ENCODE measurements at regions not wholly inside any gene's neighbourhood (a gene's known extent, or its start where the extent isn't known, plus 50 kb on each side); places are given as distances from the start of the nearest gene placed in this dataset.

DNA sequence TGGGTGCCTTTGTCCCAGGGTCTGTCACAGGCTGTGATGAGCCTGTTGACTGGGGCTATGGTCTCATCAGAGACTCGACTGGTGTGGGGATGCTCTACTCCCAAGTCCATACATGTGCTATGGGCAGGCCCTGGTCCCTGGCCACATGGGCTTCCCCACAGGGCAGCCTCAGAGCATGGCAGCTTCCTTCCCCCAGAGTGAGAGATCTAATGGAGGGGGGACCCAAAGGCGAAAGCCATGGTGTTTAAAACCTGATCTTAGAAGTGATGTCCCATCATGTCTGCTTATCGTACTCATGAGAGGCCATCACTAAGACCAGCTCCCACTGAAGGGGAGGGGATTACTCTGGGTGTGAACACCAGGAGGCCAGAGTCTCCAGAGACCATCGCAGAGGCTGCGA, 279.0 kb upstream of the RTL1 start:
- Mint-ChIP-seq H3K27me3 (ENCODE audit: low read depth) (peaks cover 17% of the 10 kb centered on the region), H3K4me3 (no peak overlapping the region), H3K36me3 (ENCODE audit: low read depth) (peaks cover 4% of the 10 kb centered on the region), H3K9me3 (peaks cover 13% of the 10 kb centered on the region), H3K27ac (no peak overlapping the region), H3K4me1 (peaks cover 39% of the 10 kb centered on the region)
- TF ChIP-seq, protein P1, sequence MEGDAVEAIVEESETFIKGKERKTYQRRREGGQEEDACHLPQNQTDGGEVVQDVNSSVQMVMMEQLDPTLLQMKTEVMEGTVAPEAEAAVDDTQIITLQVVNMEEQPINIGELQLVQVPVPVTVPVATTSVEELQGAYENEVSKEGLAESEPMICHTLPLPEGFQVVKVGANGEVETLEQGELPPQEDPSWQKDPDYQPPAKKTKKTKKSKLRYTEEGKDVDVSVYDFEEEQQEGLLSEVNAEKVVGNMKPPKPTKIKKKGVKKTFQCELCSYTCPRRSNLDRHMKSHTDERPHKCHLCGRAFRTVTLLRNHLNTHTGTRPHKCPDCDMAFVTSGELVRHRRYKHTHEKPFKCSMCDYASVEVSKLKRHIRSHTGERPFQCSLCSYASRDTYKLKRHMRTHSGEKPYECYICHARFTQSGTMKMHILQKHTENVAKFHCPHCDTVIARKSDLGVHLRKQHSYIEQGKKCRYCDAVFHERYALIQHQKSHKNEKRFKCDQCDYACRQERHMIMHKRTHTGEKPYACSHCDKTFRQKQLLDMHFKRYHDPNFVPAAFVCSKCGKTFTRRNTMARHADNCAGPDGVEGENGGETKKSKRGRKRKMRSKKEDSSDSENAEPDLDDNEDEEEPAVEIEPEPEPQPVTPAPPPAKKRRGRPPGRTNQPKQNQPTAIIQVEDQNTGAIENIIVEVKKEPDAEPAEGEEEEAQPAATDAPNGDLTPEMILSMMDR (IDR thresholded peaks at IDR 0.05; ENCODE audit: unreplicated experiment in 3 of 3) = no peak

DNA sequence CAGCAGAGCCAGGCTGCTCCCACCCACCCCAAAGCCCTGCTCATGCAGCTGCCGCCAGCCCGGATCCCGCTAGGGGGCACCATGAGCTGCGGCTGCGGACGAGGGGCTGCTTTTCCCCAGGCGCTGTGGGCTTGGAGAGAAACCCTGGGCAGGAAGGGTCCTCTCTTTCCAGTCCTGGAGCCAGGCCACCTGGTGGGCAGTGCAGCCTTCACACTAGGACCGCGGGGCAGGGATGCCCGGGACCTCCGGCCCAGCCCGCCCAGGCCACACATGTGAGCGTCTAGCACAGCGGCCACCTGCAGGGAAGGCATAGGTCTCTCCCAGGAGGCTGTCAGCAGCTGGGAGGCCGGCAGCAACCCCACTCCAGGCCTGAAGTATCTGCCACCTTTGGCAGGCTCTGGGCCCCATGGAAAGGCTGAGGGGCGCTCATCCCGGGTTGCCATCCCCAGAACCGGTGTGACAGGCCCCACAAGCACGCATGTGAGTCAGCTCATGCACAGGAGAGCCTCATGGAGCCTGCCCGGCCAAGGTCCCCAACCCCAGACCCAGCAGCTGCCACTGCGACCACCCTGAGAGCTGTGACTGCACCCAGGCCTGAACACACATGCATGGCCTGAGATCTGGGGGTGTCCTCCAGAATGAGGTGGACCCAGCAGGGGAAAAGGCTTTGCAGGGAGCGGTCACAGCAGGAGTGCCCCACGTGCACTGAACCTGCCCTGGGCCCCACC, 280.0 kb upstream of the RTL1 start:
- Mint-ChIP-seq H3K27me3 (ENCODE audit: low read depth) (peaks cover 17% of the 10 kb centered on the region), H3K4me3 (no peak overlapping the region), H3K36me3 (ENCODE audit: low read depth) (peaks cover 2% of the 10 kb centered on the region), H3K27ac (peak overlapping the region in 1 of 3 experiments; percentile 29), H3K9me3 (peaks cover 12% of the 10 kb centered on the region), H3K4me1 (peaks cover 28% of the 10 kb centered on the region)
- TF ChIP-seq, protein P1 (IDR thresholded peaks at IDR 0.05; ENCODE audit: unreplicated experiment in 3 of 3) = peak; percentile 52 to 63 (median 63)

DNA sequence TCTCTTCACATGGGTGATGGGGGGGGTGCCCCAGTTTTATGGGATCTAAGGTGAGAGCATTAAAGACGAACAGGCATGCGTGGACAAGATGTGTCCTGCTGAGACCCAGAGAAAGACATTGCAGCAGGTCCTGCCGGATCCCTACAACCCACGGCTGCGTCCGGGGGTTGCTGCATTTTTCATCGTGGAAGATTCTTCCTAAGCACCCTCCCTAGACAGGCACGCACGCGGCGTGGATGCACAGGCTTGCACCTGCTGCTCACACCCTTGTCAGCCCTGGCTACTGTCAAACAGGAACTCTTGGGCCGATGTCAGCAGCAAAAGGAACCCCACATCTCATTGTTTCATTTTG, 280.6 kb upstream of the RTL1 start:
- H3K27me3 Mint-ChIP-seq (ENCODE audit: low read depth) = peaks cover 17% of the 10 kb centered on the region
- peak overlapping the region in 2 of 3 experiments; percentile 29 to 82 for H3K27ac Mint-ChIP-seq
- H3K4me1 Mint-ChIP-seq = peaks cover 24% of the 10 kb centered on the region
- H3K4me3 Mint-ChIP-seq = no peak overlapping the region
- no peaks in the 10 kb centered on the region for H3K36me3 Mint-ChIP-seq (ENCODE audit: low read depth)
- peaks cover 9% of the 10 kb centered on the region for H3K9me3 Mint-ChIP-seq
- TF ChIP-seq, protein P1 (IDR thresholded peaks at IDR 0.05; ENCODE audit: unreplicated experiment in 3 of 3) = no peak

DNA sequence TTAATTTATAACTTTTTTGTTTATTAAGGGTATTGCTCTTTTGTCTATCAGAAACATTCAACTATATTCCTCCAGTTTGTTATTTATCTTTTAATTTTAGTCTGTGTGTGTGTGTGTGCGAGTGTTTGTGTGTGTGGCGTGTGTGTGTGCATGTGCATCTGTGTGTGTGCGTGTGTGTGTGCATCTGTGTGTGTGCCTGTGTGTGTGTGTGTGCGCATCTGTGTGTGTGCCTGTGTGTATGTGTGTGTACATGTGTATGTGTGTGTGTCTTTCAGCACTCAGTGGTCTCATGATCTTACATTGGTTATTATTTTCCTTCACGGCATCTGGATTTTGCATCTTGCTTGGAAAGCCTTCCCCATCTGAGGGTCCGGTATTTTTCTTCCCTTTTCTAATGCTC, 281.1 kb upstream of the RTL1 start:
- Mint-ChIP-seq H3K27me3 (ENCODE audit: low read depth) (peaks cover 19% of the 10 kb centered on the region), H3K9me3 (peaks cover 9% of the 10 kb centered on the region), H3K4me3 (no peak overlapping the region), H3K4me1 (peaks cover 26% of the 10 kb centered on the region), H3K27ac (peak overlapping the region in 2 of 3 experiments; percentile 26 to 82), H3K36me3 (ENCODE audit: low read depth) (no peaks in the 10 kb centered on the region)
- TF ChIP-seq, protein P1 (IDR thresholded peaks at IDR 0.05; ENCODE audit: unreplicated experiment in 3 of 3) = no peak

DNA sequence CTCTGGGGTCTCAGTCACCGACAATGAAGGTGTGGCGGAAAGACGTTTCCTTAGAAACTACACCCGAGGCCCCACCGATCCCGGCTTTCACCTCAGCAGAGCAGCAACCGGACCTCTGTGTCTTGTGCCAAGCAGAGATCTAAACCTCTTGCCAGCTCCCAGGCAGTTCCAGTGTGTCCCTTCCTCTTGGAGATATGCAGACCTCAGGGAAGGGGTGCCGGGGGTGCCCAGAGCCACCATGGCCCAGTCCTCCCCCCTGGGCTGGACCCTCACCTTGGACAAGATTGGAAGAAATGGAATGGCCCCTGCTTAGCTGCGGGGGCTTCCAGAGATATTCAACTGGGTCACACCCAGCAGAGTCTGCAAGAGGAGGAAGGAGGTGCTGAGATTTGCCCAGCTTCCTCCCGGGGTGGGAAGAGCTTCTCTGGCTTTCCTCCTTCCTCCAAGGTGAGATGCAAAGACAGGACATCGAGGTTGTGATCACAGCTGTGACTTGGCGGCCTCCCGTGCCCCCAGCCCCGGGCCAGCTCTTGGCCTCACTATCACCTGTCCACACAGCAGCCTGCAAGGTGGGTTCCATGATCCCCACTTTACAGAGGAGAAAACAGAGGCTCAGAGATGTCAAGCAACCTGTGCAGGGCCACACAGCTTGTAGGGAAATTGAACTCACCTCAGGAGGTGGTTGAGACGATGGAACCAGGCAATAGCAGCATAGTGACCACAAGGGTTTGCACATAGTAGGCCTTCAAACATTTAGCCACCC, 281.7 kb upstream of the RTL1 start:
- Mint-ChIP-seq H3K9me3 (peaks cover 6% of the 10 kb centered on the region), H3K27me3 (ENCODE audit: low read depth) (peaks cover 19% of the 10 kb centered on the region), H3K4me3 (no peak overlapping the region), H3K36me3 (ENCODE audit: low read depth) (no peaks in the 10 kb centered on the region), H3K4me1 (peaks cover 33% of the 10 kb centered on the region), H3K27ac (peak overlapping the region in 2 of 3 experiments; percentile 26 to 82)
- TF ChIP-seq, protein P1 (IDR thresholded peaks at IDR 0.05; ENCODE audit: unreplicated experiment in 3 of 3) = no peak

Data from nephron (organoid).